ENCODE measurements at regions not wholly inside any gene's neighbourhood (a gene's known extent, or its start where the extent isn't known, plus 50 kb on each side); places are given as distances from the start of the nearest gene placed in this dataset.

GRCh38 chr12:75592638-75593335 is 81.4 kb upstream of the KRR1 start:
- TF ChIP-seq CEBPB (IDR thresholded peaks at IDR 0.05): no peak
- TF ChIP-seq, protein P1, sequence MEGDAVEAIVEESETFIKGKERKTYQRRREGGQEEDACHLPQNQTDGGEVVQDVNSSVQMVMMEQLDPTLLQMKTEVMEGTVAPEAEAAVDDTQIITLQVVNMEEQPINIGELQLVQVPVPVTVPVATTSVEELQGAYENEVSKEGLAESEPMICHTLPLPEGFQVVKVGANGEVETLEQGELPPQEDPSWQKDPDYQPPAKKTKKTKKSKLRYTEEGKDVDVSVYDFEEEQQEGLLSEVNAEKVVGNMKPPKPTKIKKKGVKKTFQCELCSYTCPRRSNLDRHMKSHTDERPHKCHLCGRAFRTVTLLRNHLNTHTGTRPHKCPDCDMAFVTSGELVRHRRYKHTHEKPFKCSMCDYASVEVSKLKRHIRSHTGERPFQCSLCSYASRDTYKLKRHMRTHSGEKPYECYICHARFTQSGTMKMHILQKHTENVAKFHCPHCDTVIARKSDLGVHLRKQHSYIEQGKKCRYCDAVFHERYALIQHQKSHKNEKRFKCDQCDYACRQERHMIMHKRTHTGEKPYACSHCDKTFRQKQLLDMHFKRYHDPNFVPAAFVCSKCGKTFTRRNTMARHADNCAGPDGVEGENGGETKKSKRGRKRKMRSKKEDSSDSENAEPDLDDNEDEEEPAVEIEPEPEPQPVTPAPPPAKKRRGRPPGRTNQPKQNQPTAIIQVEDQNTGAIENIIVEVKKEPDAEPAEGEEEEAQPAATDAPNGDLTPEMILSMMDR (IDR thresholded peaks at IDR 0.05): no peak
